ENCODE measurements at regions not wholly inside any gene's neighbourhood (a gene's known extent, or its start where the extent isn't known, plus 50 kb on each side); places are given as distances from the start of the nearest gene placed in this dataset.

DNA sequence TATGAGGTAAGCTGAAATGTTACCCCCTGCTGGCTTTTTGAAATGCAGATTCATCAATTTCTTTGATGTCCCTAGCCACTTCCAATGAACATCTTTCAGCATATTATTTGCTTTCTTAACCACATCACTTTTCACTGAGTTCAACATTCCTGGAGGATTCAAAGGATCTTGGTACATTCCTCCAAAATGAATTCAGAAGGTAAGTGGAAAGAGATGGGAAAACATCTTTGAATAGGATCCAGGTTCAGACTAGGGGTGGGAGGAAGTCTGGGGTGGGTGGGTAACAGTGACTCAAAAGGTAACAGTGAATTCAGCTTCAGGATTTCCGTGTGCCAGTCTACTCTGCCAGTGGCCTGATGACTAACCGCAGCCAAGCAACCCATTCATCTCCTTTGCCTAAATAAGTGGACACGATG lies 180.7 kb downstream of the ZC3H11B start:
- H3K9me3 Mint-ChIP-seq, result no peaks in the 10 kb centered on the region
- H3K36me3 Mint-ChIP-seq, result no peaks in the 10 kb centered on the region
- DNase-seq (ENCODE audit: low spot score) (no peak), ATAC-seq (no peak)
- CTCF ChIA-PET, result no interaction called here
- H3K27me3 Mint-ChIP-seq (ENCODE audit: low read depth), result no peaks in the 10 kb centered on the region
- no peak overlapping the region for H3K4me3 Mint-ChIP-seq
- H3K4me1 Mint-ChIP-seq, result peaks cover 35% of the 10 kb centered on the region
- no peak overlapping the region for H3K27ac Mint-ChIP-seq
- TF ChIP-seq, protein P1, sequence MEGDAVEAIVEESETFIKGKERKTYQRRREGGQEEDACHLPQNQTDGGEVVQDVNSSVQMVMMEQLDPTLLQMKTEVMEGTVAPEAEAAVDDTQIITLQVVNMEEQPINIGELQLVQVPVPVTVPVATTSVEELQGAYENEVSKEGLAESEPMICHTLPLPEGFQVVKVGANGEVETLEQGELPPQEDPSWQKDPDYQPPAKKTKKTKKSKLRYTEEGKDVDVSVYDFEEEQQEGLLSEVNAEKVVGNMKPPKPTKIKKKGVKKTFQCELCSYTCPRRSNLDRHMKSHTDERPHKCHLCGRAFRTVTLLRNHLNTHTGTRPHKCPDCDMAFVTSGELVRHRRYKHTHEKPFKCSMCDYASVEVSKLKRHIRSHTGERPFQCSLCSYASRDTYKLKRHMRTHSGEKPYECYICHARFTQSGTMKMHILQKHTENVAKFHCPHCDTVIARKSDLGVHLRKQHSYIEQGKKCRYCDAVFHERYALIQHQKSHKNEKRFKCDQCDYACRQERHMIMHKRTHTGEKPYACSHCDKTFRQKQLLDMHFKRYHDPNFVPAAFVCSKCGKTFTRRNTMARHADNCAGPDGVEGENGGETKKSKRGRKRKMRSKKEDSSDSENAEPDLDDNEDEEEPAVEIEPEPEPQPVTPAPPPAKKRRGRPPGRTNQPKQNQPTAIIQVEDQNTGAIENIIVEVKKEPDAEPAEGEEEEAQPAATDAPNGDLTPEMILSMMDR (IDR thresholded peaks at IDR 0.05), result no peak
- POLR2A ChIA-PET, result no interaction called here

GRCh38 chr1:219430419-219430818 lies 182.5 kb downstream of the ZC3H11B start:
- POLR2A ChIA-PET, result no interaction called here
- no peaks in the 10 kb centered on the region for H3K36me3 Mint-ChIP-seq
- H3K27me3 Mint-ChIP-seq (ENCODE audit: low read depth), result no peaks in the 10 kb centered on the region
- ATAC-seq (no peak), DNase-seq (ENCODE audit: low spot score) (no peak)
- H3K4me1 Mint-ChIP-seq, result peaks cover 35% of the 10 kb centered on the region
- H3K27ac Mint-ChIP-seq, result no peak overlapping the region
- no peak overlapping the region for H3K4me3 Mint-ChIP-seq
- H3K9me3 Mint-ChIP-seq, result no peaks in the 10 kb centered on the region
- CTCF ChIA-PET, result no interaction called here
- TF ChIP-seq, protein P2, sequence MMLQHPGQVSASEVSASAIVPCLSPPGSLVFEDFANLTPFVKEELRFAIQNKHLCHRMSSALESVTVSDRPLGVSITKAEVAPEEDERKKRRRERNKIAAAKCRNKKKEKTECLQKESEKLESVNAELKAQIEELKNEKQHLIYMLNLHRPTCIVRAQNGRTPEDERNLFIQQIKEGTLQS (CRISPR knock-in tag; conservative IDR thresholded peaks at IDR 0.05), result no peak
- TF ChIP-seq ZNF232 (CRISPR knock-in tag; IDR thresholded peaks at IDR 0.05) (no peak), IRF2 (CRISPR knock-in tag; IDR thresholded peaks at IDR 0.05; ENCODE audit: borderline replicate concordance, low read depth) (no peak), RORB (CRISPR knock-in tag; IDR thresholded peaks at IDR 0.05) (no peak), JAZF1 (CRISPR knock-in tag; IDR thresholded peaks at IDR 0.05) (no peak), MYBL2 (CRISPR knock-in tag; IDR thresholded peaks at IDR 0.05) (no peak), KAT7 (CRISPR knock-in tag; IDR thresholded peaks at IDR 0.05; ENCODE audit: borderline replicate concordance) (no peak), ARID4B (CRISPR knock-in tag; IDR thresholded peaks at IDR 0.05; ENCODE audit: borderline replicate concordance) (no peak), GABPB1 (CRISPR knock-in tag; IDR thresholded peaks at IDR 0.05) (no peak), FOXP4 (CRISPR knock-in tag; IDR thresholded peaks at IDR 0.05) (no peak), IRF1 (CRISPR knock-in tag; IDR thresholded peaks at IDR 0.05) (no peak)
- TF ChIP-seq, protein P3, sequence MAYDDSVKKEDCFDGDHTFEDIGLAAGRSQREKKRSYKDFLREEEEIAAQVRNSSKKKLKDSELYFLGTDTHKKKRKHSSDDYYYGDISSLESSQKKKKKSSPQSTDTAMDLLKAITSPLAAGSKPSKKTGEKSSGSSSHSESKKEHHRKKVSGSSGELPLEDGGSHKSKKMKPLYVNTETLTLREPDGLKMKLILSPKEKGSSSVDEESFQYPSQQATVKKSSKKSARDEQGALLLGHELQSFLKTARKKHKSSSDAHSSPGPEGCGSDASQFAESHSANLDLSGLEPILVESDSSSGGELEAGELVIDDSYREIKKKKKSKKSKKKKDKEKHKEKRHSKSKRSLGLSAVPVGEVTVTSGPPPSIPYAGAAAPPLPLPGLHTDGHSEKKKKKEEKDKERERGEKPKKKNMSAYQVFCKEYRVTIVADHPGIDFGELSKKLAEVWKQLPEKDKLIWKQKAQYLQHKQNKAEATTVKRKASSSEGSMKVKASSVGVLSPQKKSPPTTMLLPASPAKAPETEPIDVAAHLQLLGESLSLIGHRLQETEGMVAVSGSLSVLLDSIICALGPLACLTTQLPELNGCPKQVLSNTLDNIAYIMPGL (CRISPR knock-in tag; IDR thresholded peaks at IDR 0.05), result no peak
- TF ChIP-seq, protein P4, sequence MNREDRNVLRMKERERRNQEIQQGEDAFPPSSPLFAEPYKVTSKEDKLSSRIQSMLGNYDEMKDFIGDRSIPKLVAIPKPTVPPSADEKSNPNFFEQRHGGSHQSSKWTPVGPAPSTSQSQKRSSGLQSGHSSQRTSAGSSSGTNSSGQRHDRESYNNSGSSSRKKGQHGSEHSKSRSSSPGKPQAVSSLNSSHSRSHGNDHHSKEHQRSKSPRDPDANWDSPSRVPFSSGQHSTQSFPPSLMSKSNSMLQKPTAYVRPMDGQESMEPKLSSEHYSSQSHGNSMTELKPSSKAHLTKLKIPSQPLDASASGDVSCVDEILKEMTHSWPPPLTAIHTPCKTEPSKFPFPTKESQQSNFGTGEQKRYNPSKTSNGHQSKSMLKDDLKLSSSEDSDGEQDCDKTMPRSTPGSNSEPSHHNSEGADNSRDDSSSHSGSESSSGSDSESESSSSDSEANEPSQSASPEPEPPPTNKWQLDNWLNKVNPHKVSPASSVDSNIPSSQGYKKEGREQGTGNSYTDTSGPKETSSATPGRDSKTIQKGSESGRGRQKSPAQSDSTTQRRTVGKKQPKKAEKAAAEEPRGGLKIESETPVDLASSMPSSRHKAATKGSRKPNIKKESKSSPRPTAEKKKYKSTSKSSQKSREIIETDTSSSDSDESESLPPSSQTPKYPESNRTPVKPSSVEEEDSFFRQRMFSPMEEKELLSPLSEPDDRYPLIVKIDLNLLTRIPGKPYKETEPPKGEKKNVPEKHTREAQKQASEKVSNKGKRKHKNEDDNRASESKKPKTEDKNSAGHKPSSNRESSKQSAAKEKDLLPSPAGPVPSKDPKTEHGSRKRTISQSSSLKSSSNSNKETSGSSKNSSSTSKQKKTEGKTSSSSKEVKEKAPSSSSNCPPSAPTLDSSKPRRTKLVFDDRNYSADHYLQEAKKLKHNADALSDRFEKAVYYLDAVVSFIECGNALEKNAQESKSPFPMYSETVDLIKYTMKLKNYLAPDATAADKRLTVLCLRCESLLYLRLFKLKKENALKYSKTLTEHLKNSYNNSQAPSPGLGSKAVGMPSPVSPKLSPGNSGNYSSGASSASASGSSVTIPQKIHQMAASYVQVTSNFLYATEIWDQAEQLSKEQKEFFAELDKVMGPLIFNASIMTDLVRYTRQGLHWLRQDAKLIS (CRISPR knock-in tag; IDR thresholded peaks at IDR 0.05; ENCODE audit: borderline replicate concordance), result no peak
- TF ChIP-seq, protein P5, sequence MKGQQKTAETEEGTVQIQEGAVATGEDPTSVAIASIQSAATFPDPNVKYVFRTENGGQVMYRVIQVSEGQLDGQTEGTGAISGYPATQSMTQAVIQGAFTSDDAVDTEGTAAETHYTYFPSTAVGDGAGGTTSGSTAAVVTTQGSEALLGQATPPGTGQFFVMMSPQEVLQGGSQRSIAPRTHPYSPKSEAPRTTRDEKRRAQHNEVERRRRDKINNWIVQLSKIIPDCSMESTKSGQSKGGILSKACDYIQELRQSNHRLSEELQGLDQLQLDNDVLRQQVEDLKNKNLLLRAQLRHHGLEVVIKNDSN (CRISPR knock-in tag; IDR thresholded peaks at IDR 0.05), result no peak
- TF ChIP-seq, protein P6, sequence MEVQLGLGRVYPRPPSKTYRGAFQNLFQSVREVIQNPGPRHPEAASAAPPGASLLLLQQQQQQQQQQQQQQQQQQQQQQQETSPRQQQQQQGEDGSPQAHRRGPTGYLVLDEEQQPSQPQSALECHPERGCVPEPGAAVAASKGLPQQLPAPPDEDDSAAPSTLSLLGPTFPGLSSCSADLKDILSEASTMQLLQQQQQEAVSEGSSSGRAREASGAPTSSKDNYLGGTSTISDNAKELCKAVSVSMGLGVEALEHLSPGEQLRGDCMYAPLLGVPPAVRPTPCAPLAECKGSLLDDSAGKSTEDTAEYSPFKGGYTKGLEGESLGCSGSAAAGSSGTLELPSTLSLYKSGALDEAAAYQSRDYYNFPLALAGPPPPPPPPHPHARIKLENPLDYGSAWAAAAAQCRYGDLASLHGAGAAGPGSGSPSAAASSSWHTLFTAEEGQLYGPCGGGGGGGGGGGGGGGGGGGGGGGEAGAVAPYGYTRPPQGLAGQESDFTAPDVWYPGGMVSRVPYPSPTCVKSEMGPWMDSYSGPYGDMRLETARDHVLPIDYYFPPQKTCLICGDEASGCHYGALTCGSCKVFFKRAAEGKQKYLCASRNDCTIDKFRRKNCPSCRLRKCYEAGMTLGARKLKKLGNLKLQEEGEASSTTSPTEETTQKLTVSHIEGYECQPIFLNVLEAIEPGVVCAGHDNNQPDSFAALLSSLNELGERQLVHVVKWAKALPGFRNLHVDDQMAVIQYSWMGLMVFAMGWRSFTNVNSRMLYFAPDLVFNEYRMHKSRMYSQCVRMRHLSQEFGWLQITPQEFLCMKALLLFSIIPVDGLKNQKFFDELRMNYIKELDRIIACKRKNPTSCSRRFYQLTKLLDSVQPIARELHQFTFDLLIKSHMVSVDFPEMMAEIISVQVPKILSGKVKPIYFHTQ (CRISPR knock-in tag; IDR thresholded peaks at IDR 0.05), result no peak
